Putamen (tissue), 1 donor: ENCODE measurements at regions not wholly inside any gene's neighbourhood (a gene's known extent, or its start where the extent isn't known, plus 50 kb on each side); places are given as distances from the start of the nearest gene placed in this dataset.
"Not testable (repeated sequence)": the region's sequence is repeated elsewhere in the genome, so short reads cannot be mapped to it uniquely, and the experiment has no call there.

Experiments
- DNase-seq: peaks from one replicate; pipeline ENCODE4 v3.0.0-alpha.2; 2016; ENCODE audit warnings: low spot score

DNA sequence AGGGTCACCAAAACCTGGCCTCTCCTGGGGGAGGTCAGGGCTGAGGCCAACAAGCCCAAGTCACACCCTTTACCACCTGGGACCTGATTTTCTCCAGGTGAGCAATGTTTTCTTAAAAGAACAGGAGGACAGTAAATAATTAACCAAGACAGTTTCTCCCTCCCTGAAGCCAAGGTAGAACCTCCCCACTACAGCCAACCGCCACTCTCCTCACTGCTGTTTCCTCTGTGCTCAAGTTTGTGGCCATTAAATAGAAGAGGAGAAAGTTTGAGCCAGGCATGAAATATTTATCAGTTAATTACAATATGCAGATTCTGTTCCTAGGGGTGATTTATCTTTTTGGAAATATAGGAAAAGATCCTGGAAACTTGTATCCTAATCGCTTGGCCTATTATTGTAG, 150.6 kb upstream of the ANKRD20A1 start:
- DNase-seq, result not testable (repeated sequence)

GRCh38 chr9:67711429-67711828, 147.3 kb upstream of the ANKRD20A1 start:
- DNase-seq, result not testable (repeated sequence)

DNA sequence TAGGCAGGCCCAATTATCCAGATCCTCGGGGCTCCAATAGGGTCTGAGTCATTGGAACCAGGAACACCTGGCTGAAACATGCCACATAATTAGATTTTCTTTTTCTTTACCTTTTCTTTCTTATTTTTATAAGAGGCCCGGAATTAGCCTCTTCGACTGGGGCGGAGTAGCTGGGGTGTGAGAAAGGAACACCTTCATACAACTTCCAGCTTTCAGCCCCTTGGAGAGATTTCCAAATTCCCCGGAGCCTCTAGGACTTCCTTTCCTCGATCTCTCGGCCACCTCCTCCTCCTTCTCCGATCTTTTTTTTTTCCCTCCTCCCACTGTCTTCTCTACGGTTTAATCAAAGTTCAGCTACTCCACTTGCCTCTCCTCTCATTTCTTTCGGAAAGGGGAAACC, 146.8 kb upstream of the ANKRD20A1 start:
- DNase-seq, result peak; percentile 3

DNA sequence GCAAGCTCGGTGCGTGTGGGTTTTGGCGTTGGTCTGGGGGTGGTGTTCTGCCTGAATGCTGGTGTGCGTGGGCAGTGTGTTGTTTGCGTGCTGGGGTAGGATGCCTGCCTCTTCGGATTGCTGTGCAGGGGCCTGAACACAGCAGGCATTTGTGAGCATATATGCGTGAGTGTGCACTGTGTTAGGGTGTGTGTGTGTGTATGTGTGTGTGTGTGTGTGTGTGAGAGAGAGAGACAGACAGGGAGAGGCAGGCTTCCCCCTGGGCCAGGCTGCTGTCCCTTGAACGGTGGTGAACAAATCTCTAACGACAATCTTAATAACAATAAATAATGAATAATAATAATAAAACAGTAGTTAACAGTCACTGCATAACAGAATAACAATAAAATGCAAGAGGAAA, 145.8 kb upstream of the ANKRD20A1 start:
- not testable (repeated sequence) for DNase-seq

- DNase-seq, result not testable (repeated sequence)
Measured at GRCh38 chr9:67717830-67718388, 140.8 kb upstream of the ANKRD20A1 start.

DNA sequence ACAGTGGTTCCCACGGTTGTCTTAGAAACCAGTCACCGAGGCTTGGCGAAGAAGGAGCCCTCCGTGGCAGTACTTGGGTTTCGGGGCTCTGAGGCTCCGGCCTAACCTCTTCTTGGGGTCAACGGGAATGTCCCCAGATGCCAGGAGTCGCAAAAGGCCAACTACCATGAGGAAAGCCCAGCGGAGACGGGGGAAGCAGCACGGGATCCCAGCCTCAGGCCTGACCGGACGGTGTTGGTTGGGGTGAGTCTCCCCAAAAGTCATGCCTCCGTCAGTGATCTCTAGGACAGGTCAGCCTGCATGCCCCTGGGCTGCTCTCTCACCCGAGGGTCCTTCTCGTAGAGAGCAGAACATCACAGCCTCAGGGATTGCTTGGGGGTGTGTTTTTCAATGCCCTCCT, 138.2 kb upstream of the ANKRD20A1 start:
- DNase-seq, result peak; percentile 0

GRCh38 chr9:67722460-67723090, 136.2 kb upstream of the ANKRD20A1 start:
- DNase-seq, result not testable (repeated sequence)

- DNase-seq, result not testable (repeated sequence)
Measured at GRCh38 chr9:67723185-67723584, 135.5 kb upstream of the ANKRD20A1 start.

DNA sequence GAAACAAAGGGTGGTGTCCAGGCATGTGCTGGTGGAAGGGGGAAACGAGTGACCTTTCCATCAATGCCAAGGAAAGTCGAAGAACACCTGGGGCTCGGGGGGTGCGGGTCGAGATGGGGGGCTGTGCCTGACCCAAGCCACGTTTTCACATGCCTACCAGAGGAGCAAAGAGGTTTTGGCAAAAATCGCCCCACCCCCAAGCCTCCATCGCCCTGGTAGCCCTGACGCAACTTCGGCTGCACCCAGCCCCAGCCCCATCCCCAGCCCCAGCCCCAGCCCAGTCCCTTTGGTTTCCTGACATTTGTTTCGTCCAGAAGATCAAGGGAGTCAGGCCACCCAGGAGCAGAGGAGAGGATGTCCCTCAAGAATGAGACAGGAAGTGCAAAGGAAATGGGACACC, 133.8 kb upstream of the ANKRD20A1 start:
- DNase-seq, result not testable (repeated sequence)

- not testable (repeated sequence) for DNase-seq
Measured at GRCh38 chr9:67726213-67726988, 132.3 kb upstream of the ANKRD20A1 start.

DNA sequence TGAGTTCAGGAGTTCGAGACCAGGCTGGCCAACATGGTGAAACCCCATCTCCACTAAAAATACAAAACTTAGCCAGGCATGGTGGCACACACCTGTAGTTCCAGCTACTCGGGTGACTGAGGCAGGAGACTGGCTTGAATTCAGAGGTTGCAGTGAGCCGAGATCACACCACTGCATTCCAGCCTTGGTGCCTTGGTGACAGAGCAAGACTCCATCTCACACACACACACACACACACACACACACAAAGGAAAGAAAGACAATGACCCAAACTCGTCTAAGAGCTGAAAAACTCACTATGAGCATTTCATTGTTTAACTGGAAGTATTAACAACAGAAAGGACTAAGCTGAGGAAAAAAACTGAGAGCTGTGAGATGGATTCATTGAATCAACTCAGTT, 95.6 kb upstream of the ANKRD20A1 start:
- DNase-seq, result not testable (repeated sequence)

GRCh38 chr9:67771807-67772206, 86.9 kb upstream of the ANKRD20A1 start:
- not testable (repeated sequence) for DNase-seq

- DNase-seq, result not testable (repeated sequence)
Measured at GRCh38 chr9:67800170-67800569, 58.6 kb upstream of the ANKRD20A1 start.
